NCI-H2196 (cell line): ENCODE measurements at regions not wholly inside any gene's neighbourhood (a gene's known extent, or its start where the extent isn't known, plus 50 kb on each side); places are given as distances from the start of the nearest gene placed in this dataset.
"Not testable (repeated sequence)": the region's sequence is repeated elsewhere in the genome, so short reads cannot be mapped to it uniquely, and the experiment has no call there.

Experiments used
- DNase-seq: peaks from one replicate; lab custom pipeline; 2025; ENCODE audit not compliant: unreplicated experiment; lab: John Stamatoyannopoulos, UW

DNA sequence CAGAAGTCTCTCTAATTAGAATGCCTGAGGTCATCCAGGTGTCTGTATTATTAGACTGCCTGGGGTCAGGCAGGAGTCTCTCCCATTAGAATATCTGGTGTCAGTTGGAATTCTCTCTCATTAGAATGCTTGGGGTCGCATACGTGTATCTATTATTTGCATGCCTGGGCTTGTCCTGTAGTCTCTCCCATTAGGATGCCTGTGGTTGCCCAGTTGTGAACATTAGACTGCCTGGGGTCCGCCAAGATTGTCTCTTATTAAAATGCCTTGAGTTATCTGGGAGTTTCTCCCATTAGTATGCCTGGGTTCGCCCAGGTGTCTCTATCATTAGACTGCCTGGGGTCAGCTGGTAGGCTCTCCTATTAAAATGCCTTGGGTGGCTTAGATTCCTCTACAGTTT lies 1494.7 kb downstream of the UQCRFS1 start:
- no peak for DNase-seq

DNA sequence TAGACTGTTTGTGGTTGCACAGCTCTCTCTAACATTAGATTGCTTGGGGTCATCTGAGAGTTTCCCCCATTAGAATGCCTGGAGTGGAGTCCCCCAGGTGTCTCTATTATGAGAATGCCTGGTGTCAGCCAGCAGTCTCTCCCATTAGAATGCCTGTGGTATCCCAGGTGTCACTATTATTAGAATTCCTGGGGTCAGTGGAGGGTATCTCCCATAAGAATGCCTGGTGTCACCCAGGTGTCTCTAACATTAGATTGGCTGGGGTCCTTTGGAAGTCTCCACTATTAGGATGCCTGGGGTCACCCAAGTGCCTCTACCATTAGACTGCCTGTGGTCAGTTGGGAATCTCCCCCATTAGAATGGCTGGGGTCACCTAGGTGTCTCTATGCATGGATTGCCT lies 1495.1 kb downstream of the UQCRFS1 start:
- no peak for DNase-seq

DNA sequence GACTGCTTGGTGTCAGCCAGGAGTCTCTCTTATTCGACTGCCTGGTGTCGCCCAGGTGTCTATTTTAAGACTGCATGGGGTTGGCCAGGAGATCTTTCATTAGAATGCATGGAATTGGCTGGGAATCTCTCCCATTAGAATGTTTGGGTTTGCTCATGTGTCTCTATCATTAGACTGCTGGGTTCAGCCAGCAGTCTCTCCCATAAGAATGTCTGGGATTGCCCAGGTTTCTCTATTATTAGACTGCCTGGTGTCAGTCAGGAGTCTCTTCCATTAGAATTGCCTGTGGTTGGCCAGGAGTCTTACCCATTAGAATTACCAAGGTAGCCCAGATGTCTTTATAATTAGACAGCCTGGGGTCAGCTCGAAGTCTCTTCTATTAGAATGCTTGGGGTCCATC lies 1496.0 kb downstream of the UQCRFS1 start:
- no peak for DNase-seq

DNA sequence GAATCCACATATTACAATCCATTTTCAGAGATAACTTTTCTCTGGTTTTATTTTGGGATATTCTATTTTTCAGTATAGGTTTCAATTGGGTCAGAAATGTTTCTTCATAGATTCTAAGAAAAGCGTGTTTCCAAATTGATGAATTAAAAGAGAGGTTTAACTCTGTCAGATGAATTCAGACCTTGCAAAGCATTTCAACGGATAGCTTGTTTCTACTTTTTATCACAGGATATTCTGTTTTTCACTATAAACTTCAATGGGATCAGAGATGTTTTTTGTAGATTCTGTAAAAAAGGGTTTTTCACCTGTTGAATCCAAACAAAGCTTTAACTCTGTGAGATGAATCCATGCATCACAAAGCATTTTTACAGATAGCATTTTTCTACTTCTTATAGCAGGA lies 1498.1 kb downstream of the UQCRFS1 start:
- DNase-seq, result no peak

DNA sequence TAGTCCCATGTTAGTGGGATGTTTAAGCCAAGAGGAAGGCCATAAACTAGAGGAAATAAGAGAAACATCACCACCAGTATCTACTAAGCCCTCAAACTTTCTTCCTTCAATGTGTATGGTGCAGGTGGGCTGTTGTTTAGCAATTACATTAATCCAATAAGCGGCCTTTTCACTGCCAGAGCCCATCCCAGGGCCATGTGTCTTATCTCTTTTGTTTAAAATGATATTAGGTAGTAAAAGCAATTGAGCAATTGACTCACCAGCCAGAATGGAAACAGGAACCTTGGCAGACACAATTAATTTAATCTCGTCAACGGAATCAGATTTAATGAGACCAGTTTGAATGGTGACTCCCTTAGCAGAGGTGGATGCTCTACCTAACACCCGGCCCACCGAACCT lies 1503.5 kb downstream of the UQCRFS1 start:
- no peak for DNase-seq

DNA sequence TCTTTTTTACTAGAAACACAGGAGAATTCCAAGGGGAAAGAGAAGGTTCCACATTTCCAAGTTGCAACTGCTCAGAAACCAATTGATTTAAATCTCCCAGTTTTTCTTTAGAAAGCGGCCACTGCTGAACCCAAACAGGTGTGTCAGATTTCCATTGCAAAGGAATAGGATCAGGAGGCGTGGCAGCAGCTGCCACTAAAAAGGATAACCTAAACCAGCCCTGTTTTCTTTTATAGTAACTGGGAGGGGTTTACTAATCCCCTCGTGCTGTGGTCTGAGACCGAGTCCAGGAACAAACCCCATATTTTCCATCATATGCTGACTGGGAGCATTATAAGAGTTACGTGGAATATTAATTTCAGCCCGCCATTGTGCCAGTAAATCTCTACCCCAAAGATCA lies 1504.0 kb downstream of the UQCRFS1 start:
- not testable (repeated sequence) for DNase-seq

DNA sequence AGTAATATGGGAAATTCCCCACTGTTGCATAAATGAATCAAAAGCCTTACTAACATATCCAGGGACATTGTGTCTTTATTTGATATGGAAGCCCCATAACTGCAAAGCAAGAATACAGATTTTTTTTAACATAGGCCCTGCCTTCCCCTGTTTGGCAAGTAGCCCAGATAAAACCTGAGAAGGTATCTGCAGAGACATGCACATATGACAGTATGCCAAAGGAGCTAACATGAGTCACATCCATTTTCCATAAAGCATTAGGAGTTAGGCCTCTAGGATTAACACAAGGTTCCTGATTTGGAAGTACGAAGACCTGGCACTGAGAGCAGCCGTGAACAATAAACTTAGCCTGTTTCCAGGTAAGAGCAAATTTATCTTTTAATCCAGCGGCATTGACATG lies 1505.9 kb downstream of the UQCRFS1 start:
- not testable (repeated sequence) for DNase-seq

DNA sequence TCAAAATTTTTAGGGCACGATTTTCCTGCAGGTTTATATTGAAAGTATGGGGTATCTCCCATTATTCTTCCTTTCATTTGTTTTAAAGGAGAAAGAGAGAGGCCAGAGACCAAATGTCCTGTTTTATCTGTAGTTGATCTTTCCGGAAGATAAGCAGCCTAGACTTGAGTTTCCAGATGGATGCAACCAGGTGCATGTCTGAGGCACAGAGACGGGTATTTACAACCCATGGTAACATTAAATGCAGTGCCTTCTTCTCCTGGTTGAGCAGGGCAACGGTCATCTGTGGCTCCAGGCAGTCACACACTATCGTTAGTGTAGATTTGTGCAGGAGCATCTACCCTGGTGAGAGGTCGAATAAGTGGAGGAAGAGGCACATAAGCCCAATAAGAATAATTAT lies 1507.1 kb downstream of the UQCRFS1 start:
- no peak for DNase-seq

DNA sequence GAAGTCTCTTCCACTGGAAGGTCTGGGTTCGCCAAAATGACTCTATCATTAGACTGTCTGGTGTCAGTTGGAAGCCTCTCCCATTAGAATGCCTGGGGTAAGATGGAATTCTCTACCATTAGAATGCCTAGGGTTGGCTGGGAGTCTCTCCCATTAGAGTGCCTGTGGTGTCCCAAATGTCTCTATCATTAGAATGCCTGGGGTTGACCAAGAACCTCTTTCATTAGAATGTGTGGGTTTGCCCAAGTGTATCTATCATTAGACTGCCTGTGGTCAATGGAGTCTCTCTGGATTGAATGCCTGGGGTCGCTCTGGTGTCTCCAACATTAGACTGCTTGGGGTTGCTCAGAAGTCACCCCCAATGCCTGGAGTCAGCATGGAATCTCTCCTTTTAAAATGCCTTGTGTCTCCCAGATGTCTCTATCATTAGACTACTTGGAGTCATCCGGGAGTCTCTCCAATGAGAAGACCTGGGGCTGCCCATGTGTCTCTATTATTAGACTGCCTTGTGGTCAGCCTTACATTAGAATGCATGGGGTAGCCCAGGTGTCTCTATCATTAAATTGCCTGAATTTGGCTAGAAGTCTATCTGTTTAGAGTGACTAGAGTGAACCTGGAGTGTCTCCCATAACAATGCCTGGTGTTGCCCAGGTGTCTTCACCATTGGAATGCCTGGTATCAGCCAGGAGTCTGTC lies 1518.4 kb downstream of the UQCRFS1 start:
- no peak for DNase-seq

DNA sequence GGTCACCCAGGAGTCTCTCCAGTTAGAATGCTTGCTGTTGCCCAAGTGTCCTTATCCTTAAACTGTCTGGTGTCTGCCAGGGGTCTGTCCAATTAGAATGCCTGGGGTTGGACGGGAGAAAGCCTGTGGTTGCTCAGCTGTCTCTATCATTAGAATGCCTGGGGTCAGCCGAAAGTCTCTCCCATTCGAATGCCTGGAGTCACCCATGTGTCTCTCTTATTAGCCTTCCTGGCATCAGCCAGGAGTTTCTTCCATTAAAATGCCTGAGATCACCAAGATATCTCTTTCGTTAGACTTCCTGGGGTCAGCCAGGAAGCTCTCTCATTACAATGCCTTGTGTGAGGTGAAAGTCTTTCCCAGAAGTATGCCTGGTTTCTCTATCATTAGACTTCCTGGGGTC lies 1521.0 kb downstream of the UQCRFS1 start:
- DNase-seq, result no peak

DNA sequence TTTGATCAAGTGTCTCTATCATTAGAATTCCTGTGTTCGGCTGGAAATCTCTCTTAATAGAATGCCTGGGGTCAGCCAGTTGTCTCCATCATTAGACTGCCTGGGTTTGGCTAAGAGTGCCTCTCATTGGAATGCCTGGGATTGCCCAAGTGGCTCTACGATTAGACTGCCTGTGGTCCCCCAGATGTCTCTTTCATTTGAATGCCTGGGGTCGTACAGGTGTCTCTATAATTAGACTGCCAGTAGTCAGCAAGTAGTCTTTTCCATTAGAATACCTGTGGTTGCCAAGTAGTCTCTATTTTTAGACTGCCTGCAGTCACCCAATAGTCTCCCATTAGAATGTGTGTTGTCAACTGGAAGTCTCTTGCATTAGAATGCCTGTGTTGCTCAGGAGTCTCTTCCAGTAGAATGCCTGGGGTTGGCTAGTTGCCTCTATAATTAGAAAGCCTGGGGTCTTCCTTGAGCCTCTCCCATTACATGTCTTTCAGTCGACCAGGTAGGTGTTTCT lies 1523.2 kb downstream of the UQCRFS1 start:
- DNase-seq, result no peak

DNA sequence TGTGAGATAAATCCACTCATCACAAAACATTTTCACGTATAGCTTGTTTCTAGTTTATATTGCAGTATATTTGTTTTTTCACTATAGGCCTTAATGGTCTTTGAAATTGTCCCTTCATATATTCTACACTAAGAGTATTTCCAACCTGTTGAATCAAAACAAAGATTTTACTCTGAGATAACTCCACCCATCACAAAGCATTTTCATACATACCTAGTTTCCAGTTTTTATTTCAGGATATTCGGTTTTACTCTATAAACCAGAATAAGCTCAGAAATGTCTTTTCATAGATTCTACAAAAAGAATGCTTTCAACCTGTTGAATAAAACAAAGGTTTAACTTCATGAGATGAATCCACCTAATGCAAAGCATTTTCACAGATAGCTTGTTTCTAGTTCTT lies 1528.7 kb downstream of the UQCRFS1 start:
- no peak for DNase-seq

DNA sequence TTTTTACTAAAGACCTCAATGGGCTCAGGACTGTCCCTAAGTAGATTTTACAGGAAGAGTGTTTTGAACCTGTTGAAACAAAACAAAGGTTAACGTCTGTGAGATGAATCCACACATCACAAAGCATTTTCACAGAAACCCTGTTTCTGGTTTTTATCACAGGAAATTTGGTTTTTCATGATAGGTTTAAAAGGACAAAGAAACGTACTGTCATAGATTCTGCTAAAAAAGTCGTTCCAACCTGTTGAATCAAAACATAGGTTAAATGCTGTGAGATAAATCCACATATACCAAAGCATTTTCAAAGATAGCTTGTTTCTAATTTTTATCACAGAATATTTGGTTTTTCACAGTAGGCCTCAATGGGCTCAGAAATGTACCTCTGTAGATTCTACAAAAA lies 1531.0 kb downstream of the UQCRFS1 start:
- DNase-seq, result no peak

DNA sequence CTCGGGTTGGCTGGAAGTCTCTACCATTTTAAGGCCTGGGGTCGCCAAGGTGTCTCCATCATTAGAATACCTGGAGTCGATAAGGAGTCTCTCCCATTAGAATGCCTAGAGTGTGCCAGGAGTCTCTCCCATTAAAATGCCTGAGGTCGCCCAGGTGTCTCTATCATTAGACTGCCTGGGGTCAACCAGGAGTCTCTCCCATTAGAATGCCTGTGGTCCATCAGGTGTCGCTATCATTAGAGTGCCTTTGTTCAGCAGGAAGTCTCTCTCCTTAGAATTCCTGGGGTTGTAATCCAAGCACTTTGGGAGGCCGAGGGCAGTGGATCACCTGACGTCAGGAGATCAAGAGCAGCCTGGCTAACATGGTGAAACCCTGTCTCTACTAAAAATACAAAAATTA lies 1533.0 kb downstream of the UQCRFS1 start:
- DNase-seq, result no peak

DNA sequence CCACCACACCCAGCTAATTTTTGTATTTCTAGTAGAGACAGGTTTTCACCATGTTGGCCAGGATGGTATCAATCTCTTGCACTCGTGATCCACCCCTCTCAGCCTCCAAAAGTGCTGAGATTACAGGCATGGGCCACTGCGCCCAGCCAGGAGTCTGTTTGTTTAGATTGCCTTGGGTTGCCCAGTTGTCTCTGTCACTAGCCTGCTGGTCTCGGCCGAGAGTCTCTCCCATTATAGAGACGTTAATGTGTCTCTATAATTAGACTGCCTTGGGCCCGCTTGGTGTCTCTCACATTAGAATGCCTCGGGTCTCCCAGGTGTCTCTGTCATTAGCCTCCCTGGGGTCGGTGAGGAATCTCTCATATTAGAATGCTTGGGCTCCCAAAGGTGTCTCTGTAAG lies 1533.6 kb downstream of the UQCRFS1 start:
- DNase-seq, result no peak

DNA sequence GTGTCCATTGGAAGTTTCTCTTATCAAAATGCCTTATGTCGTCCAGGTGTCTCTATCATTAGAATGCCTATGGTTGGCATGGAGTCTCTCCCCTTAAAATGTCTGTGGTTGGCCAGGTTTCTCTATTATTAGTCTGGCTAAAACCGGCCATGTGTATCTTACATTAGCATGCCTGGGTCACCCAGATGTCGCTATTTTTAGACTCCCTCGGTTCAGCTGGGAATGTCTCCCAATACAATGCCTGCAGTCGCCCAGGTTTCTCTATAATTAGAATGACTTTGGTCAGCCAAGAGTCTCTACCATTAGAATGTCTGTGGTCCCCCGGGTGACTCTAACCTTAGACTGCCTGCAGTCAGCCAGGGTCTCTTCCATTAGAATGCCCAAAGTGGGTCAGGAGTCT lies 1536.1 kb downstream of the UQCRFS1 start:
- DNase-seq, result no peak

DNA sequence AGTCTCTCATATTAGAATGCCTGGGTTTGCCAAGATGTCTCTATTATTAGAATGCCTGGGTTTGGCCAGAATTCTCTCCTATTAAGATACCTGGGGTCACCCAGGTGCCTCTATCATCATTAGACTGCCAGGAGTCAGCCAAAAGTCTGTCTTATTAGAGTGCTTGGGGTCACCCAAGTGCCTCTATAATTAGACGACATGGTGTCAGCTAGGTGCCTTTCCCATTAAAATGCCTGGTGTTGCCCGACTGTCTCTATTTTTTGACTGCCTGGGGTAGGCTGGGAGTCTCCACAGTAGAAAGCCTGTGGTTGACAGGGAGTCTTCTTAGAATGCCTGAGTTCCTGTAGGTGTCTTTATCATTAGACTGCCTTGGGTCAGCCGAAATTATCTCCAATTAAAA lies 1536.6 kb downstream of the UQCRFS1 start:
- no peak for DNase-seq

DNA sequence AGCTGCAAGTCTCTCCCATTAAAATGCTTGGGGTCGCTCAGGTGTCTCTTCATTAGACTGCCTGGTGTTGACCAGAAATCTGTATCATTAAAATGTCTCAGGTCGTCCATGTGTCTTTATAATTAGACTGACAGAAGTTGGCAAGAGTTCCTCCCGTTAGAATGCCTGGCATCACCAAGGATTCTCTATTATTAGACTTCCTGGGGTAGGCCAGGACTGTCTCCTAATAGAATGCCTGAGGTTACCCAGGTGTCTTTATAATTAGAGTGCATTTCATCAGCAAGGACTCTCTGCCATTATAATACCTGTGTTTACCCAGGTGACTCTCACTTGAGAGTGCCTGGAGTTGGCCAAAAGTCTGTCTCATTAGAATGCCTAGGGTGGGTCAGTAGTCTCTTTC lies 1537.2 kb downstream of the UQCRFS1 start:
- DNase-seq, result no peak

DNA sequence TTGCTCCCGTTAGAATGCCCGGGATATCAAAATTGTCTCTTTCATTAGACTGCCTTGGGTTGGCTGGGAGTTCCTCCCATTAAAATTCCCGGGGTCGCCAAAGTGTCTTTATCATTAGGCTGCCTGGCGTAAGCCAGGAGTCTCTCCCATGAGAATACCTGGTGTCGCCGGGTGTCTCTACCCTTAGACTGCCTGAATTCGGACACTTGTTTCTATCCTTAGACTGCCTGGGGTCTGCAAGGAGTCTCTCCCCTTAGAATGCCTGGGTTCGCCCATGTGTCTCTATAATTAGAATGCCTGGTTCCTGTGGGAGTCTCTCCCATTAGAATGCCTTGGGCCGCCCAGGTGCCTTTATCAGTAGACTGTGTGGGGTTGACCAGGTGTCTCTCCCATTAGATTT lies 1538.2 kb downstream of the UQCRFS1 start:
- no peak for DNase-seq

DNA sequence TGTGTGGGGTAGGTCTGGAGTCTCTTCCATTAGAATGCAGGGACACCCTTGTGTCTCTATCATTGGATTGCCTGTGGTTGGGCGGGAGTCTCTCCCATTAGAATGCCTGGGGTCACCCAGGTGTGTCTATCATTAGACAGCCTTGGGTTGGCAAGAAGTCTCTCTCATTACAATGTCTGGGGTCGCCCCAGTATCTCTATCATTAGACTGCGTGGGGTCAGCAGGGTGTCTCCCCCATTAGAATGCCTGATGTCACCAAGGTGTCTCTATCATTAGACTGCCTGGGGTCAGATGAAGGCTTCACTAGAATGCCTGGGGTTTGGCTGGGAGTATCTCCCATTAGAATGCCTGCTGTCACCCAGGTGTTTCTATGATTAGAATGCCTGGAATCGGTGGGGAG lies 1539.0 kb downstream of the UQCRFS1 start:
- no peak for DNase-seq

DNA sequence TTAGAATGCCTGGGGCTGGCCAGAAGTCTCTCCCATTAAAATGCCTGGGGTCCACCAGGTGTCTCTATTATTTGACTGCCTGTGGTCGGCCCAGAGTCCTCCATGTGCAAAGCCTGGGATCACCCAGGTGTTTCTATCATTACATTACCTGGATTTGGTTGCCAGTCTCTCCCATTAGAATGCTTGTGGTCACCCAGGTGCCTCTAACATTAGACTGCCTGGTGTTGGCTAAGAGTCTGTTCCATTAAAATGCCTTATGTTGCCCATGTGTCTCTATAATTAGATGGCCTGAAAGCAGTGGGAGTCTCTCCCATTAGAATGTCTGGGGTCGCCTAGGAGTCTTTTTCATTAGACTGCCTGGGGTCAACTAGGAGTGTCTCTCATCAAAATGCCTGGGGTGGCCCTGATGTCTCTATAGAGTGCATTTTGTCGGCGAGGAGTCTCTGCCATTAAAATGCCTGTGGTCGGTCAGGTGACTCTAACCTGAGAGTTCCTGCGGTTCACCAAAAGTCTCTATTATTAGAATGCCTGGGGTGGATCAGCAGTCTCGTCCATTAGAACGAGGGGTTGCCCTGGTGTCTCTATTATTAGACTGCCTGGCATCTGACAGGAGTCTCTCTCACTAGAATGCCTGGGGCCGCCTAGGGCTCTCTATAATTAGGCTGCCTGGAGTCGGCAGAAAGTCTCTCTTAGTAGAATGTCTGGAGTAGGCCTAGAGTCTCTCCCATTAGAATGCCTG lies 1540.5 kb downstream of the UQCRFS1 start:
- DNase-seq, result no peak

DNA sequence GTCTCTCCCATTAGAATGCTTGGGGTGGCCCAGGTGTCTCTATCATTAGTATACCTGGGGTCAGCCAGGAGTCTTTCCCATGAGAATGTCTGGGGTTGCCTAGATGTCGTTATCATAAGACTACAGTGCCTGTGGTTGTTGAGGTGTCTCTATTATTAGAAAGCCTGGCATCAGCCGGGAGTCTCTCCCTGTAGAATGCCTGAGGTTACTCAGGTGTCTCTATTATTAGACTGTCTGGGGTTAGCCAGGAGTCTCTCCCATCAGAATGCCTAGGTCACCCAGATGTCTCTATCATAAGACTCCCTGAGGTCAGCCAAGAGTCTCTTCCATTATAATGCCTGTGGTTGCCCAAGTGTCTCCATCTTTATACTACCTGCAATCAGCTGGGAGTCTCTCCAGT lies 1541.1 kb downstream of the UQCRFS1 start:
- no peak for DNase-seq

DNA sequence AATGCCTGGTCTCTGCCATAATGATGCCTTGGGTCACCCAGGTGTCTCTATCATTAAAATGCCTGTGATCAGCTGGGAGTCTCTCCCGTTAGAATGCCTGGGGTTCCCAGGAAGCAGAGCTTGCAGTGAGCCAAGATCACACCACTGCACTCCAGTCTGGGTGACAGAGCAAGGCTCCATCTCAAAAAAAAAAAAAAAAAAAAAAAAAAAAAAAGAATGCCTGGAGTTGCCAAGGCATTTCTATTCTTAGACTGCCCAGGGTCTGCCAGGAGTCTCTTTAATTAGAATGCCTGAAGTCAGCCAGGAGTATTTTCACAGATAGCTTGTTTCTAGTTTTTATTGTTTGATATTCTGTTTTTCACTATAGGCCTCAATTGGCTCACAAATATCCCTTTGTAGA lies 1552.5 kb downstream of the UQCRFS1 start:
- DNase-seq, result no peak
